Subcutaneous abdominal adipose tissue (tissue), 5 donors: ENCODE measurements at regions not wholly inside any gene's neighbourhood (a gene's known extent, or its start where the extent isn't known, plus 50 kb on each side); places are given as distances from the start of the nearest gene placed in this dataset.
"Not testable (repeated sequence)": the region's sequence is repeated elsewhere in the genome, so short reads cannot be mapped to it uniquely, and the experiment has no call there.

ENCODE experiments used
- H3K27ac ChIP-seq: one replicate; pipeline ENCODE4 v1.7.0; 2013; ENCODE audit warnings: low read depth, mild to moderate bottlenecking, inconsistent platforms, low read length, moderate library complexity
- H3K27me3 ChIP-seq, 5 donors: one replicate each; pipeline ENCODE4 v1.7.0; 2013; ENCODE audit warnings: low read length in 5 of 5, inconsistent platforms in 1 of 5; ENCODE audit not compliant: control insufficient read depth in 5 of 5, insufficient read depth in 4 of 5
- H3K36me3 ChIP-seq, 5 donors: one replicate each; pipeline ENCODE4 v1.7.0; 2013; ENCODE audit warnings: low read length in 5 of 5; ENCODE audit not compliant: control insufficient read depth in 5 of 5, insufficient read depth in 5 of 5
- H3K4me1 ChIP-seq, 5 donors: one replicate each; pipeline ENCODE4 v1.7.0; 2013; ENCODE audit warnings: low read length in 5 of 5, mild to moderate bottlenecking in 3 of 5, moderate library complexity in 1 of 5; ENCODE audit not compliant: control insufficient read depth in 5 of 5, insufficient read depth in 5 of 5
- H3K4me3 ChIP-seq, 5 donors: one replicate each; pipeline ENCODE4 v1.7.0; 2013; ENCODE audit warnings: low read length in 5 of 5, low read depth in 1 of 5
- H3K9ac ChIP-seq, 5 donors: one replicate each; pipeline ENCODE4 v1.7.0; 2013; ENCODE audit warnings: low read length in 5 of 5, mild to moderate bottlenecking in 4 of 5, moderate library complexity in 3 of 5
- H3K9me3 ChIP-seq, 5 donors: one replicate each; pipeline ENCODE4 v1.7.0; 2013; ENCODE audit warnings: low read length in 5 of 5; ENCODE audit not compliant: control insufficient read depth in 5 of 5
- donor health status: healthy.
- donor health status: healthy.
- donor health status: healthy.
- donor health status: healthy.
- donor health status: healthy.

- Histone ChIP-seq H3K27me3 (no peaks in the 10 kb centered on the region), H3K4me3 (no peak overlapping the region), H3K4me1 (peaks cover 0 to 6% (median 0%) of the 10 kb centered on the region in 5 donors), H3K27ac (no peak overlapping the region), H3K36me3 (no peaks in the 10 kb centered on the region), H3K9me3 (no peaks in the 10 kb centered on the region), H3K9ac (no peak overlapping the region)
Observed at GRCh38 chr20:4469910-4470309, 216.3 kb upstream of the PRNP start.

GRCh38 chr20:4468114-4468513 lies 218.1 kb upstream of the PRNP start:
- no peaks in the 10 kb centered on the region for H3K36me3 ChIP-seq
- peaks cover 0 to 6% (median 0%) of the 10 kb centered on the region in 5 donors for H3K4me1 ChIP-seq
- H3K9ac ChIP-seq, result no peak overlapping the region
- no peak overlapping the region for H3K4me3 ChIP-seq
- no peaks in the 10 kb centered on the region for H3K9me3 ChIP-seq
- no peak overlapping the region for H3K27ac ChIP-seq
- H3K27me3 ChIP-seq, result no peaks in the 10 kb centered on the region

GRCh38 chr20:4465855-4466545 lies 216.9 kb upstream of the ADRA1D start:
- Histone ChIP-seq H3K36me3 (no peaks in the 10 kb centered on the region), H3K9me3 (no peaks in the 10 kb centered on the region), H3K9ac (no peak overlapping the region), H3K4me3 (no peak overlapping the region), H3K27me3 (no peaks in the 10 kb centered on the region), H3K4me1 (no peaks in the 10 kb centered on the region), H3K27ac (no peak overlapping the region)

GRCh38 chr20:4465212-4465611 lies 216.1 kb upstream of the ADRA1D start:
- H3K36me3 ChIP-seq, result no peaks in the 10 kb centered on the region
- no peaks in the 10 kb centered on the region for H3K4me1 ChIP-seq
- no peak overlapping the region for H3K4me3 ChIP-seq
- H3K9ac ChIP-seq, result no peak overlapping the region
- no peak overlapping the region for H3K27ac ChIP-seq
- H3K9me3 ChIP-seq, result no peaks in the 10 kb centered on the region
- no peaks in the 10 kb centered on the region for H3K27me3 ChIP-seq

GRCh38 chr20:4462801-4463200 lies 213.7 kb upstream of the ADRA1D start:
- H3K27ac ChIP-seq, H3K4me1 ChIP-seq, H3K36me3 ChIP-seq, H3K9ac ChIP-seq, H3K4me3 ChIP-seq, H3K9me3 ChIP-seq, H3K27me3 ChIP-seq: not testable (repeated sequence)

- Histone ChIP-seq H3K36me3 (no peaks in the 10 kb centered on the region), H3K9me3 (peaks cover 0 to 5% (median 0%) of the 10 kb centered on the region in 5 donors), H3K27me3 (no peaks in the 10 kb centered on the region), H3K4me3 (no peak overlapping the region), H3K9ac (no peak overlapping the region), H3K27ac (no peak overlapping the region), H3K4me1 (no peaks in the 10 kb centered on the region)
Observed at GRCh38 chr20:4459081-4459480, 210.0 kb upstream of the ADRA1D start.

- Histone ChIP-seq H3K27ac (no peak overlapping the region), H3K36me3 (no peaks in the 10 kb centered on the region)
Observed at GRCh38 chr20:4457566-4458543, 208.8 kb upstream of the ADRA1D start.

GRCh38 chr20:4455996-4456395 lies 206.9 kb upstream of the ADRA1D start:
- Histone ChIP-seq H3K4me1 (no peaks in the 10 kb centered on the region), H3K36me3 (no peaks in the 10 kb centered on the region), H3K27me3 (no peaks in the 10 kb centered on the region), H3K4me3 (no peak overlapping the region), H3K9ac (no peak overlapping the region), H3K9me3 (peaks cover 0 to 5% (median 0%) of the 10 kb centered on the region in 5 donors), H3K27ac (no peak overlapping the region)

More at GRCh38 chr20:4457566-4458543, 208.8 kb upstream of the ADRA1D start:
- peaks cover 0 to 5% (median 0%) of the 10 kb centered on the region in 5 donors for H3K9me3 ChIP-seq
- H3K27me3 ChIP-seq, result no peaks in the 10 kb centered on the region
- H3K4me3 ChIP-seq, result no peak overlapping the region
- H3K9ac ChIP-seq, result no peak overlapping the region
- no peaks in the 10 kb centered on the region for H3K4me1 ChIP-seq

GRCh38 chr20:4455301-4455701 lies 206.2 kb upstream of the ADRA1D start:
- Histone ChIP-seq H3K4me1 (no peaks in the 10 kb centered on the region), H3K27me3 (no peaks in the 10 kb centered on the region), H3K4me3 (no peak overlapping the region), H3K9ac (no peak overlapping the region), H3K9me3 (peaks cover 0 to 5% (median 0%) of the 10 kb centered on the region in 5 donors), H3K27ac (no peak overlapping the region), H3K36me3 (no peaks in the 10 kb centered on the region)

- H3K27ac ChIP-seq, result no peak overlapping the region
- H3K4me1 ChIP-seq, result peaks cover 0 to 3% (median 0%) of the 10 kb centered on the region in 5 donors
- peaks cover 0 to 5% (median 0%) of the 10 kb centered on the region in 5 donors for H3K9me3 ChIP-seq
- no peaks in the 10 kb centered on the region for H3K27me3 ChIP-seq
- no peaks in the 10 kb centered on the region for H3K36me3 ChIP-seq
- no peak overlapping the region for H3K4me3 ChIP-seq
- no peak overlapping the region for H3K9ac ChIP-seq
Observed at GRCh38 chr20:4454111-4454510, 205.0 kb upstream of the ADRA1D start.
